BLaER1 treated with 17β-estradiol and CSF1 and Interleukin-3, amounts not matched to agents 10 nM and 100 nM (cell line): ENCODE measurements at regions not wholly inside any gene's neighbourhood (a gene's known extent, or its start where the extent isn't known, plus 50 kb on each side); places are given as distances from the start of the nearest gene placed in this dataset.
"Not testable (repeated sequence)": the region's sequence is repeated elsewhere in the genome, so short reads cannot be mapped to it uniquely, and the experiment has no call there.

Experiments used
- H3K27ac ChIP-seq, 11 experiments: shearing (Covaris generic); formaldehyde crosslinking; 2 replicates each; pipeline ENCODE4 v1.8.1; 2022
- H3K27me3 ChIP-seq, 11 experiments: shearing (Covaris generic); formaldehyde crosslinking; 2 replicates each; pipeline ENCODE4 v1.8.1; 2022
- H3K36me3 ChIP-seq, 11 experiments: shearing (Covaris generic); formaldehyde crosslinking; 2 replicates each; pipeline ENCODE4 v1.8.1; 2022
- H3K4me1 ChIP-seq, 10 experiments: shearing (Covaris generic); formaldehyde crosslinking; 2 replicates each; pipeline ENCODE4 v1.8.1; 2022
- H3K4me2 ChIP-seq, 11 experiments: shearing (Covaris generic); formaldehyde crosslinking; 2 replicates each; pipeline ENCODE4 v1.8.1; 2022
- H3K4me3 ChIP-seq, 10 experiments: shearing (Covaris generic); formaldehyde crosslinking; 2 replicates each; pipeline ENCODE4 v1.8.1; 2022
- H3K9ac ChIP-seq, 11 experiments: shearing (Covaris generic); formaldehyde crosslinking; 2 replicates each; pipeline ENCODE4 v1.8.1; 2022
- H3K9me3 ChIP-seq, 11 experiments: shearing (Covaris generic); formaldehyde crosslinking; replicated peaks in 1 of 11; 2 replicates each; pipeline ENCODE4 v1.8.1; 2022
- H4K20me1 ChIP-seq, 11 experiments: shearing (Covaris generic); formaldehyde crosslinking; 2 replicates each; pipeline ENCODE4 v1.8.1; 2022
- Cebpa-rat ChIP-seq, 11 experiments: shearing (Covaris generic); IDR thresholded peaks; 2 replicates each; pipeline ENCODE4 v1.8.1; 2022

- H3K4me2 ChIP-seq = no peak overlapping the region
- H3K4me1 ChIP-seq = no peaks in the 10 kb centered on the region
- TF ChIP-seq Cebpa-rat (IDR thresholded peaks at IDR 0.05) = no peak
Observed at GRCh38 chr3:90080988-90081387, 973.6 kb downstream of the EPHA3 start.

DNA sequence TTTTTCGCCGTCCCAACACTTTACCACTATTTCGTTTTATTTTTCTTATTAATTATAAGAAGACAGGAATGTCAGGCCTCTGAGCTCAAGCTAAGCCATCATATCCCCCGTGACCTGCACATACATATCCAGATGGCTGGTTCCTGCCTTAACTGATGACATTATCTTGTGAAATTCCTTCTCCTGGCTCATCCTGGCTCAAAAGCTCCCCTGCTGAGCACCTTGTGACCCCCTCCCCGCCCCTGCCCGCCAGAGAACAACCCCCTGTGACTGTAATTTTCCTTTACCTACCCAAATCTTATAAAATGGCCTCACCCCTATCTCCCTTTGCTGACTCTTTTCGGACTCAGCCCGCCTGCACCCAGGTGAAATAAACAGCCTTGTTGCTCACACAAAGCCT is 978.9 kb downstream of the EPHA3 start:
- H3K27ac ChIP-seq, H3K9me3 ChIP-seq, H3K4me1 ChIP-seq, H4K20me1 ChIP-seq, H3K4me3 ChIP-seq, H3K27me3 ChIP-seq, H3K4me2 ChIP-seq, H3K36me3 ChIP-seq, H3K9ac ChIP-seq: not testable (repeated sequence)

More at GRCh38 chr3:90080988-90081387, 973.6 kb downstream of the EPHA3 start:
- Histone ChIP-seq H3K36me3 (no peaks in the 10 kb centered on the region), H4K20me1 (no peaks in the 10 kb centered on the region), H3K9me3 (no peaks in the 10 kb centered on the region), H3K4me3 (no peak overlapping the region), H3K27me3 (no peaks in the 10 kb centered on the region), H3K27ac (no peak overlapping the region), H3K9ac (no peak overlapping the region)

DNA sequence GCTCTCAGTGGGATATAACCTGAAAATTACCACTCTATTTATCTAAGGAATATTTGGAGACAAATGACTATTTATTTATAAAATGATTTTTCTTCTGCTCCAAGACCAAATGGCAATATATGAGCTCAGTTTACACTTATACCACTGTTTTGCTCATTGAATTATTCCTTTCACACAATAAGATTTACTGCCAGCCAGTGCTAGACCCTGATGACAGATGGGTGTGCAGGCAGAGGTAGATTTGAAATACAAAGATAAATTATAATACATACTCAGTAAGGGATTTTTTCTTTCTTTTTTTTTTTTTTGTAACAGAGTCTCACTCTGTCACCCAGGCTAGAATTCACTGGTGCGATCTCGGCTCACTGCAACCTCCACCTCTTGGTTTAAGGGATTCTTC is 980.3 kb downstream of the EPHA3 start:
- TF ChIP-seq Cebpa-rat (IDR thresholded peaks at IDR 0.05) = no peak
- Histone ChIP-seq H3K27me3 (no peaks in the 10 kb centered on the region), H4K20me1 (no peaks in the 10 kb centered on the region), H3K36me3 (no peaks in the 10 kb centered on the region), H3K9me3 (no peaks in the 10 kb centered on the region), H3K4me2 (no peak overlapping the region), H3K4me1 (no peaks in the 10 kb centered on the region), H3K4me3 (no peak overlapping the region), H3K9ac (no peak overlapping the region), H3K27ac (no peak overlapping the region)

GRCh38 chr3:90091549-90091948 is 984.1 kb downstream of the EPHA3 start:
- H3K9me3 ChIP-seq = no peaks in the 10 kb centered on the region
- H3K4me2 ChIP-seq = no peak overlapping the region; a peak in 1 of 22 replicates
- no peak overlapping the region for H3K9ac ChIP-seq
- no peak overlapping the region for H3K4me3 ChIP-seq
- no peaks in the 10 kb centered on the region for H3K27me3 ChIP-seq
- H4K20me1 ChIP-seq = no peaks in the 10 kb centered on the region
- no peak for TF ChIP-seq Cebpa-rat (IDR thresholded peaks at IDR 0.05)
- H3K4me1 ChIP-seq = no peaks in the 10 kb centered on the region
- no peaks in the 10 kb centered on the region for H3K36me3 ChIP-seq
- no peak overlapping the region for H3K27ac ChIP-seq

DNA sequence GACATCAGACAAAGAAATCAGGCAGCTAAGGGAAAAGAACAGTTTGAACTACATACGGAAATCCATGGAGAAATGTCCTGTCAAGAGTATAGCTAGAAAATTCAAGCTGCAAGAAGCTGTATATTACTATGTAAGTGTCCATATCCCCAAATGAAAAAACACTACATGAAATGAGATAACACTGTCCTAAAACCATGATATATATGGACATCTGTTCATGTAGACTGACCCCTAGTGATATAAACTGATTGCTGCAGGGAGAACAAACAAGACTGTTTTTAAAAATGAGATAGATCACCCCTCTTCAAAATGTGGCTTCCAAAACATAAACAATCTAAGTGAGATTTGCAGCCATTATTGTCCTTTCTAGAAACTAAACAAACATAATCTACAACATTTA is 985.6 kb downstream of the EPHA3 start:
- Histone ChIP-seq H3K9me3 (no peaks in the 10 kb centered on the region), H3K9ac (no peak overlapping the region)
- TF ChIP-seq Cebpa-rat (IDR thresholded peaks at IDR 0.05) = no peak

GRCh38 chr3:90095811-90096210 is 988.4 kb downstream of the EPHA3 start:
- H3K4me3 ChIP-seq = no peak overlapping the region
- no peaks in the 10 kb centered on the region for H3K4me1 ChIP-seq
- no peaks in the 10 kb centered on the region for H4K20me1 ChIP-seq
- H3K27me3 ChIP-seq = no peaks in the 10 kb centered on the region
- no peak overlapping the region for H3K9ac ChIP-seq
- H3K27ac ChIP-seq = no peak overlapping the region
- no peak overlapping the region for H3K4me2 ChIP-seq
- TF ChIP-seq Cebpa-rat (IDR thresholded peaks at IDR 0.05) = no peak
- no peaks in the 10 kb centered on the region for H3K9me3 ChIP-seq
- no peaks in the 10 kb centered on the region for H3K36me3 ChIP-seq

More for the DNA sequence above, 985.6 kb downstream of the EPHA3 start:
- Histone ChIP-seq H3K27ac (no peak overlapping the region), H3K4me2 (no peak overlapping the region), H3K4me3 (no peak overlapping the region), H3K36me3 (no peaks in the 10 kb centered on the region), H3K4me1 (no peaks in the 10 kb centered on the region), H4K20me1 (no peaks in the 10 kb centered on the region), H3K27me3 (no peaks in the 10 kb centered on the region)

GRCh38 chr3:90099493-90099892 is 992.1 kb downstream of the EPHA3 start:
- Histone ChIP-seq H3K4me3 (no peak overlapping the region), H3K4me2 (no peak overlapping the region), H3K27me3 (no peaks in the 10 kb centered on the region), H3K27ac (no peak overlapping the region), H3K9me3 (no peaks in the 10 kb centered on the region), H4K20me1 (no peaks in the 10 kb centered on the region), H3K36me3 (no peaks in the 10 kb centered on the region), H3K4me1 (no peaks in the 10 kb centered on the region), H3K9ac (no peak overlapping the region)
- TF ChIP-seq Cebpa-rat (IDR thresholded peaks at IDR 0.05) = no peak

DNA sequence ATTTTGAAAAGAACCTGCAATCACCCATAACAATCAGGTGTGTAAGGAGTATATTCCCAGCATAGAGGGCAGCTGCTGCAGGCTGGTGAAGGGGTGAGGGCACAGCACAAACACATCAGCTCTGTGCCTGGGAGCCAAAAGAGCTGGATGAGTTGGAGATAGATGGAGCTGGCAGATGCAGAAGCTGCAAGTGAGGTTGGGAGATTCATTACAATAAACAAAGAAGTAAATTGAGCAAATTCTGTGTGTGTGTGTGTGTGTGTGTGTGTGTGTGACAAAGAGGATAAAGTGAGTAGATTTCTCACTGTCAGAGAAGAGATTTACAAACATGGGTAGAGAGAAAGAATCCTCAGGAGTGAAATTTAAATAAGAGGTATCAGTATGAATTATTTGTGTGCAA is 994.7 kb downstream of the EPHA3 start:
- no peak overlapping the region for H3K9ac ChIP-seq
- H3K4me3 ChIP-seq = no peak overlapping the region
- H3K27ac ChIP-seq = no peak overlapping the region
- H3K27me3 ChIP-seq = no peaks in the 10 kb centered on the region
- H3K4me1 ChIP-seq = no peaks in the 10 kb centered on the region
- H3K36me3 ChIP-seq = no peaks in the 10 kb centered on the region
- peaks cover 0 to 4% (median 0%) of the 10 kb centered on the region in 11 experiments; a peak in 1 of 22 replicates for H3K9me3 ChIP-seq
- no peaks in the 10 kb centered on the region for H4K20me1 ChIP-seq
- no peak overlapping the region for H3K4me2 ChIP-seq
- TF ChIP-seq Cebpa-rat (IDR thresholded peaks at IDR 0.05) = no peak

- peaks cover 0 to 7% (median 0%) of the 10 kb centered on the region in 11 experiments; a peak in 5 of 22 replicates for H3K9me3 ChIP-seq
- no peak overlapping the region for H3K4me2 ChIP-seq
- H3K27me3 ChIP-seq = no peaks in the 10 kb centered on the region
- no peaks in the 10 kb centered on the region for H4K20me1 ChIP-seq
- H3K4me1 ChIP-seq = no peaks in the 10 kb centered on the region
- no peak overlapping the region for H3K4me3 ChIP-seq
- H3K9ac ChIP-seq = no peak overlapping the region
- H3K27ac ChIP-seq = no peak overlapping the region
- TF ChIP-seq Cebpa-rat (IDR thresholded peaks at IDR 0.05) = no peak
- no peaks in the 10 kb centered on the region for H3K36me3 ChIP-seq
Observed at GRCh38 chr3:90121326-90121725, 1013.9 kb downstream of the EPHA3 start.

DNA sequence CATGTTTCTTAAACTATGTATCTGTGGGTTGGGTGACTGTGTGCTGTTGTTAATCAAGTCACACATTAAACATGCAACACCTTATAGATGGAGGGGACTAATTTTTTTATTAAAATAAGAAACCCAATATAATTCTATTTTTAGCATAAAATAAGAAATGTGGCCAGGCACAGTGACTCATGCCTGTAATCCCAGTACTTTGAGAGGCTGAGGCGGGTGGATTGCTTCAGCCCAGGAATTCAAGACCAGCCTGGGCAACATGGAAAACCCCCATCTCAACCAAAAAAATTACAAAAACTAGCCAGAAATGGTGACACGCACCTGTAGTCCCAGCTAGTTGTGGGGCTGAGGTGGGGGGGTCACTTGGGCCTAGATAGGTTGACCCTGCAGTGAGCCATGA is 1021.0 kb downstream of the EPHA3 start:
- no peaks in the 10 kb centered on the region for H3K27me3 ChIP-seq
- no peaks in the 10 kb centered on the region for H4K20me1 ChIP-seq
- H3K9ac ChIP-seq = no peak overlapping the region
- H3K9me3 ChIP-seq = peaks cover 4 to 12% (median 9%) of the 10 kb centered on the region in 11 experiments; a peak in 17 of 22 replicates
- H3K36me3 ChIP-seq = no peaks in the 10 kb centered on the region
- H3K27ac ChIP-seq = no peak overlapping the region
- no peak overlapping the region for H3K4me2 ChIP-seq
- no peak overlapping the region for H3K4me3 ChIP-seq
- no peak for TF ChIP-seq Cebpa-rat (IDR thresholded peaks at IDR 0.05)
- H3K4me1 ChIP-seq = peaks cover 0 to 6% (median 0%) of the 10 kb centered on the region in 10 experiments; a peak in 4 of 20 replicates
